Spleen (tissue), 11 donors: ENCODE measurements at regions not wholly inside any gene's neighbourhood (a gene's known extent, or its start where the extent isn't known, plus 50 kb on each side); places are given as distances from the start of the nearest gene placed in this dataset.

ENCODE experiments used
- DNase-seq: peaks from one replicate; pipeline ENCODE4 v3.0.0-alpha.2; 2020
- H3K27ac ChIP-seq, 8 donors: fragments of 200-600 bp; sonication (generic) in 7 of 8; 1 replicate in 4 of 8; 2 replicates in 4 of 8; pipeline versions ENCODE4 v1.5.0 to v1.8.0; 2016 to 2021; ENCODE audit warnings: inconsistent platforms in 4 of 8, mild to moderate bottlenecking in 4 of 8, moderate library complexity in 1 of 8
- H3K27me3 ChIP-seq, 7 donors: fragments of 200-600 bp; sonication (generic) in 6 of 7; replicated peaks in 1 of 7; 1 replicate in 4 of 7; 2 replicates in 3 of 7; pipeline versions ENCODE4 v1.5.0 to v1.8.0; 2016 to 2021; ENCODE audit warnings: inconsistent platforms in 3 of 7, mild to moderate bottlenecking in 1 of 7
- H3K36me3 ChIP-seq, 6 donors: fragments of 200-600 bp; sonication (generic) in 5 of 6; 1 replicate in 4 of 6; 2 replicates in 2 of 6; pipeline versions ENCODE4 v1.5.0 to v1.8.0; 2016 to 2021; ENCODE audit warnings: inconsistent platforms in 2 of 6
- H3K4me1 ChIP-seq, 6 donors: fragments of 200-600 bp; sonication (generic) in 5 of 6; 1 replicate in 3 of 6; 2 replicates in 3 of 6; pipeline versions ENCODE4 v1.5.0 to v1.8.0; 2016 to 2021; ENCODE audit warnings: inconsistent platforms in 3 of 6
- H3K4me3 ChIP-seq, 8 donors: fragments of 200-600 bp; sonication (generic) in 7 of 8; 1 replicate in 4 of 8; 2 replicates in 4 of 8; pipeline versions ENCODE4 v1.5.0 to v1.8.0; 2016 to 2021; ENCODE audit warnings: inconsistent platforms in 4 of 8, mild to moderate bottlenecking in 4 of 8, moderate library complexity in 2 of 8
- H3K9me3 ChIP-seq, 8 donors: fragments of 200-600 bp; sonication (generic) in 7 of 8; 1 replicate in 4 of 8; 2 replicates in 4 of 8; pipeline versions ENCODE4 v1.5.0 to v1.8.0; 2016 to 2021; ENCODE audit warnings: inconsistent platforms in 4 of 8
- POLR2A ChIP-seq, 3 donors: fragments of 450-650 bp; IDR thresholded peaks; one replicate each; pipeline ENCODE4 v1.5.1; 2017; ENCODE audit warnings: antibody characterized with exemption in 3 of 3, mild to moderate bottlenecking in 1 of 3
- POLR2AphosphoS5 ChIP-seq, 3 donors: sonication (generic); formaldehyde crosslinking; IDR thresholded peaks; one replicate each; pipeline ENCODE4 v1.5.1; 2017; ENCODE audit warnings: antibody characterized with exemption in 3 of 3
- WGBS, 5 donors: extraction: QIAGEN DNeasy Blood & Tissue Kit in 3 of 5; methylation state at CpG; one replicate each; pipeline versions ENCODE4 v1.1.5 to v1.1.7; 2013 to 2018; 5-methylcytosine and 5-hydroxymethylcytosine counted together
- intact Hi-C: fragments of 100-400 bp; cut with DNase I; formaldehyde crosslinking; loops from one replicate; pipeline ENCODE4 v1.15.0; 2023; ENCODE audit warnings: low total_unique reads
- TF ChIP-seq, protein P1 (sequence below), 11 experiments: fragments of 200-600 bp in 7 of 11; fragments of 450-650 bp in 4 of 11; sonication (generic) in 4 of 11; IDR thresholded peaks in 8 of 11; conservative IDR thresholded peaks in 3 of 11; 1 replicate in 7 of 11; 2 replicates in 4 of 11; pipeline versions ENCODE4 v1.4.0 to v1.8.0; 2016 to 2021; ENCODE audit warnings: antibody characterized with exemption in 11 of 11, inconsistent platforms in 4 of 11, mild to moderate bottlenecking in 1 of 11
- donor health status: healthy with polysubstance abuse.
- donor health status: DM: no; HTN: no; CAD: no; lungs with moderate emphysema.
- donor health status: DM: no; HTN: no; CAD: no.
- donor health status: Bipolar disorder and iron deficiency.
- donor health status: healthy.
- donor health status: DM: no; HTN: no; CAD: no.
- donor health status: DM: yes; HTN: yes; CAD: no.

DNA sequence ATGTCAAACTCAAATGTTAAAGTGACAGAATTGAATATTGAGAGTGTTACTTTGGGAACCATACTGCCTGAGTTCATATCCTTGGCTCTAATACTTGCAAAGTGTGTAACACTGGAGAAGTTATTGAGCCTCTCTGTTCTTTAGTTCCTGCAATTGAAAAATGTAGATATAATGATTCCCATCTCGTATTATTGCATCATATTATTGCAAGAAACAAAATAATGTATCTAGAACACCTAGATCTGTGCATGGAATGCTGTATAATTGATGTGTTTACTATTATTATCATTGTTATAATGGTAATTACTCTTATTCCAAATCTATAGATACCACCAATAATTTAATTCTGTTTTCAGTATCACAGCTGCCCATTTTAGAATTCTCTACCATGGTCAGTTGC is 310.3 kb downstream of the GABRG2 start:
- WGBS, 5 donors, result 41 to 55% (median 45%) methylated on average over 1 of the region's 1 CpG
- TF ChIP-seq, protein P1, sequence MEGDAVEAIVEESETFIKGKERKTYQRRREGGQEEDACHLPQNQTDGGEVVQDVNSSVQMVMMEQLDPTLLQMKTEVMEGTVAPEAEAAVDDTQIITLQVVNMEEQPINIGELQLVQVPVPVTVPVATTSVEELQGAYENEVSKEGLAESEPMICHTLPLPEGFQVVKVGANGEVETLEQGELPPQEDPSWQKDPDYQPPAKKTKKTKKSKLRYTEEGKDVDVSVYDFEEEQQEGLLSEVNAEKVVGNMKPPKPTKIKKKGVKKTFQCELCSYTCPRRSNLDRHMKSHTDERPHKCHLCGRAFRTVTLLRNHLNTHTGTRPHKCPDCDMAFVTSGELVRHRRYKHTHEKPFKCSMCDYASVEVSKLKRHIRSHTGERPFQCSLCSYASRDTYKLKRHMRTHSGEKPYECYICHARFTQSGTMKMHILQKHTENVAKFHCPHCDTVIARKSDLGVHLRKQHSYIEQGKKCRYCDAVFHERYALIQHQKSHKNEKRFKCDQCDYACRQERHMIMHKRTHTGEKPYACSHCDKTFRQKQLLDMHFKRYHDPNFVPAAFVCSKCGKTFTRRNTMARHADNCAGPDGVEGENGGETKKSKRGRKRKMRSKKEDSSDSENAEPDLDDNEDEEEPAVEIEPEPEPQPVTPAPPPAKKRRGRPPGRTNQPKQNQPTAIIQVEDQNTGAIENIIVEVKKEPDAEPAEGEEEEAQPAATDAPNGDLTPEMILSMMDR (IDR thresholded peaks at IDR 0.05 in 8 of 11, conservative IDR thresholded peaks at IDR 0.05 in 3 of 11), result no peak
- TF ChIP-seq POLR2AphosphoS5 (IDR thresholded peaks at IDR 0.05), result no peak
- no peak for TF ChIP-seq POLR2A (IDR thresholded peaks at IDR 0.05)
- Histone ChIP-seq H3K27ac (no peak overlapping the region), H3K4me1 (no peaks in the 10 kb centered on the region), H3K27me3 (no peaks in the 10 kb centered on the region), H3K9me3 (no peaks in the 10 kb centered on the region), H3K36me3 (no peaks in the 10 kb centered on the region), H3K4me3 (no peak overlapping the region)
- intact Hi-C loops, result no loop called here
- no peak for DNase-seq

DNA sequence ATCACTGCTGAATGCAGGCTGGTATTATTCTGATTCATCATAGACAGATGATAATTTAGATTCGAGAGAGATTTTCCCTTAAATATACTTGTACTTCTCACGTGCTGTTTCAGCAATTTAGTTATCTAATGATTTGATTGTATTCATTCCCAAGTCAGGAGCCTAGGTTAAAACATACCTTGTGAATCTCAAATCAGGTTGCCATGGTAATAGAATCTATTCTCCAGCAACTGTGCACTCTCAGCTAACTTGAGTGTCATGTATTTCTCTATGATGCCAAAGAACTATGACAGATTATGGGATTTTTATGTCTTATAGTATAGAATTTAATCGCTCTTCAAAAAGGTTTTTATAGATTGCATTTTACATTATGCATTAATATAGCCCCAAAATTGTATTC is 315.3 kb downstream of the GABRG2 start:
- Histone ChIP-seq H3K36me3 (no peaks in the 10 kb centered on the region), H3K9me3 (no peaks in the 10 kb centered on the region), H3K4me1 (no peaks in the 10 kb centered on the region), H3K27ac (no peak overlapping the region), H3K4me3 (no peak overlapping the region), H3K27me3 (no peaks in the 10 kb centered on the region)
- TF ChIP-seq POLR2AphosphoS5 (IDR thresholded peaks at IDR 0.05), result no peak
- TF ChIP-seq, protein P1 (IDR thresholded peaks at IDR 0.05 in 8 of 11, conservative IDR thresholded peaks at IDR 0.05 in 3 of 11), result no peak
- TF ChIP-seq POLR2A (IDR thresholded peaks at IDR 0.05), result no peak
- no peak for DNase-seq
- WGBS, 5 donors, result 72 to 88% (median 82%) methylated on average over 3 of the region's 3 CpGs
- intact Hi-C loops, result no loop called here

DNA sequence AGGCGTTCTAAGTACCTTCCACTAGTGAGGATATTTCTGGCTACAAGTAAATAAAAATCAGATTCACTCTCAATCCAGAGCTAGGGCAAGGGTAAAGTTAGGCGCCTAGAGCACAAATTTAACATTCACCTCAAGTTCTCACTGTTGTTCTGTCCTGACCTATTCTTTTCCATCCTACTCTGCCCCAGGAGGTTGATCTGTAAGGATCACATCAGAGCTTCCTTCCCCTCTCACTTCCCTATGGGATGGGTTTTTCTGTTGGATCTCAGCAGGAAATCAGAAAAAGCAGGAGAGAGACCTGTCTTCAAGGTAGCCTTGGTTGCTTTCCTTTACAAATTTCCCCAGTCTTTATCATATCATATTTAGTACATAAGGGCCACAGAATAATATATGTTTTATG is 316.7 kb downstream of the GABRG2 start:
- no peak for TF ChIP-seq POLR2AphosphoS5 (IDR thresholded peaks at IDR 0.05)
- TF ChIP-seq, protein P1 (IDR thresholded peaks at IDR 0.05 in 8 of 11, conservative IDR thresholded peaks at IDR 0.05 in 3 of 11), result no peak
- TF ChIP-seq POLR2A (IDR thresholded peaks at IDR 0.05), result no peak
- H3K4me3 ChIP-seq, result no peak overlapping the region
- no peaks in the 10 kb centered on the region for H3K27me3 ChIP-seq
- DNase-seq, result no peak
- 57 to 76% (median 65%) methylated on average over 2 of the region's 2 CpGs for WGBS, 5 donors
- H3K36me3 ChIP-seq, result no peaks in the 10 kb centered on the region
- intact Hi-C loops, result no loop called here
- no peaks in the 10 kb centered on the region for H3K4me1 ChIP-seq
- no peaks in the 10 kb centered on the region for H3K9me3 ChIP-seq
- H3K27ac ChIP-seq, result no peak overlapping the region

DNA sequence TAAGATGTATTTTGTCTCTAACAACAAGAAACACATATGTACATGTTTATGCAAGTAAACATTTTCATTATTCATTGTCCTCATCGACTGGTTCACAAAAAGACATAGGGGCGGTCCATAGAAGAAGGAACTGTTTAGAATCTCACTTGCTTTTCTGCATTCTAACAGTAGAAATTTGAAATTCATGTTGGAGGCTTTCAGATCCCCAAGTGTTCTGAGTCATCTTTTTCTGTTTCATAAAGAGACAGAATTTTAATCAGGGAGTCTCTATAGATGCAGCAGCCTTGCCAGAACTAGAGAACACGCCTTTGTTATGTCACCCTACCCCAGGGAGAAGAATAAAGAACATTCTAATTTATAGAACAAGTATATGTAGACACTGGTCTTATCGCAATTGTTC is 324.3 kb downstream of the GABRG2 start:
- Histone ChIP-seq H3K4me1 (no peaks in the 10 kb centered on the region), H3K4me3 (no peak overlapping the region), H3K9me3 (peaks cover 0 to 37% (median 23%) of the 10 kb centered on the region in 8 donors), H3K27ac (no peak overlapping the region), H3K27me3 (no peaks in the 10 kb centered on the region), H3K36me3 (no peaks in the 10 kb centered on the region)
- no peak for DNase-seq
- intact Hi-C loops, result no loop called here
- no peak for TF ChIP-seq POLR2AphosphoS5 (IDR thresholded peaks at IDR 0.05)
- WGBS, 5 donors, result 78 to 86% (median 85%) methylated on average over 4 of the region's 4 CpGs

DNA sequence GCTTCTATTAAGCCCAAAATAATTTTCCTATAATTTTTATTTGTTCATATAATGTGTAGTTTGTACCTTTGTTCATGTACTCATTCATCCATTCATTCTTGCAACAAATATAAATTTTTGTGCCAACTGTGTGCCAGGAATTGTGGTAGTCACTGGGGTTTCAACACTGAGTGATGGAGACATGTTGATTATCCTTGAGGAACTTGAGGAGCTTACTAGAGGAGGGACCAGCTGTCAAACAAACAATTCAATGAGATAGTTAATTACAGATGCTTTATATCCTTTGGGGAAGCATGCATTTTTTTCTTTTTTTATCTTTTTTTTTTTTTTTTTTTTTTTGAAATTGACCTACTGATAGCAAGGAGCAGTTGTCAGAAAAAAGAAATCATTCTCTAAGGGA is 324.8 kb downstream of the GABRG2 start:
- peaks cover 0 to 38% (median 23%) of the 10 kb centered on the region in 8 donors for H3K9me3 ChIP-seq
- no peaks in the 10 kb centered on the region for H3K4me1 ChIP-seq
- no peak overlapping the region for H3K4me3 ChIP-seq
- no peaks in the 10 kb centered on the region for H3K27me3 ChIP-seq
- H3K36me3 ChIP-seq, result no peaks in the 10 kb centered on the region
- no peak overlapping the region for H3K27ac ChIP-seq
- intact Hi-C loops, result no loop called here
- no peak for DNase-seq
- TF ChIP-seq, protein P1 (IDR thresholded peaks at IDR 0.05 in 8 of 11, conservative IDR thresholded peaks at IDR 0.05 in 3 of 11), result no peak
- TF ChIP-seq POLR2AphosphoS5 (IDR thresholded peaks at IDR 0.05), result no peak
- TF ChIP-seq POLR2A (IDR thresholded peaks at IDR 0.05), result no peak
